GM18498 (cell line): ENCODE measurements at regions not wholly inside any gene's neighbourhood (a gene's known extent, or its start where the extent isn't known, plus 50 kb on each side); places are given as distances from the start of the nearest gene placed in this dataset.
"Not testable (repeated sequence)": the region's sequence is repeated elsewhere in the genome, so short reads cannot be mapped to it uniquely, and the experiment has no call there.

Experiments
- ATAC-seq: cut with Tn5 transposase; IDR thresholded peaks from one replicate; pipeline ENCODE4 v1.9.1; 2021; ENCODE audit warnings: mild to moderate bottlenecking, moderate library complexity; ENCODE audit not compliant: unreplicated experiment

- not testable (repeated sequence) for ATAC-seq
Measured at GRCh38 chr7:142507066-142507465, 242.2 kb upstream of the PRSS1 start.

- no peak for ATAC-seq
Measured at GRCh38 chr7:142506601-142507000, 242.7 kb upstream of the PRSS1 start.

GRCh38 chr7:142503949-142504348 is 245.3 kb upstream of the PRSS1 start:
- not testable (repeated sequence) for ATAC-seq

- ATAC-seq: no peak
Measured at GRCh38 chr7:142503036-142503435, 245.2 kb upstream of the PRSS58 start.

- ATAC-seq: no peak
Measured at GRCh38 chr7:142501434-142501833, 243.6 kb upstream of the PRSS58 start.

- no peak for ATAC-seq
Measured at GRCh38 chr7:142500366-142500765, 242.5 kb upstream of the PRSS58 start.

- no peak for ATAC-seq
Measured at GRCh38 chr7:142499635-142500034, 241.8 kb upstream of the PRSS58 start.

GRCh38 chr7:142498364-142498763 is 240.5 kb upstream of the PRSS58 start:
- ATAC-seq: no peak

GRCh38 chr7:142496545-142496991 is 238.7 kb upstream of the PRSS58 start:
- ATAC-seq: peak; percentile 68

- ATAC-seq: not testable (repeated sequence)
Measured at GRCh38 chr7:142495879-142496278, 238.0 kb upstream of the PRSS58 start.

GRCh38 chr7:142495301-142495700 is 237.4 kb upstream of the PRSS58 start:
- not testable (repeated sequence) for ATAC-seq

GRCh38 chr7:142494021-142494420 is 236.2 kb upstream of the PRSS58 start:
- ATAC-seq: no peak

GRCh38 chr7:142488842-142489241 is 231.0 kb upstream of the PRSS58 start:
- no peak for ATAC-seq

GRCh38 chr7:142488036-142488633 is 230.3 kb upstream of the PRSS58 start:
- no peak for ATAC-seq

- not testable (repeated sequence) for ATAC-seq
Measured at GRCh38 chr7:142487565-142487964, 229.7 kb upstream of the PRSS58 start.

- ATAC-seq: no peak
Measured at GRCh38 chr7:142487124-142487523, 229.3 kb upstream of the PRSS58 start.

- no peak for ATAC-seq
Measured at GRCh38 chr7:142485617-142486226, 227.9 kb upstream of the PRSS58 start.

GRCh38 chr7:142483659-142484317 is 225.9 kb upstream of the PRSS58 start:
- ATAC-seq: no peak

- no peak for ATAC-seq
Measured at GRCh38 chr7:142482891-142483658, 225.2 kb upstream of the PRSS58 start.

GRCh38 chr7:142481548-142481947 is 223.7 kb upstream of the PRSS58 start:
- ATAC-seq: no peak

GRCh38 chr7:142478479-142479220 is 220.8 kb upstream of the PRSS58 start:
- ATAC-seq: peak; percentile 64
